HepG2 (cell line): ENCODE measurements at regions not wholly inside any gene's neighbourhood (a gene's known extent, or its start where the extent isn't known, plus 50 kb on each side); places are given as distances from the start of the nearest gene placed in this dataset.

ENCODE experiments used
- GATAD2A ChIP-seq: IDR thresholded peaks from 2 replicates; pipeline ENCODE4 v1.6.1; 2016
- MIER2 ChIP-seq: IDR thresholded peaks from 2 replicates; pipeline ENCODE4 v1.6.1; 2016; ENCODE audit warnings: missing biosample characterization, missing genetic modification reagents
- TF ChIP-seq, protein P1 (sequence below): sonication (generic); formaldehyde crosslinking; IDR thresholded peaks from 2 replicates; pipeline ENCODE4 v1.4.0; 2020; ENCODE audit warnings: missing genetic modification reagents
- TF ChIP-seq, protein P2 (sequence below): sonication (generic); formaldehyde crosslinking; IDR thresholded peaks from 2 replicates; pipeline ENCODE4 v1.5.1; 2020; ENCODE audit warnings: mild to moderate bottlenecking, missing genetic modification reagents
- TF ChIP-seq, protein P3 (sequence below): IDR thresholded peaks from 2 replicates; pipeline ENCODE4 v1.4.0; 2020; ENCODE audit warnings: mild to moderate bottlenecking, missing genetic modification reagents

DNA sequence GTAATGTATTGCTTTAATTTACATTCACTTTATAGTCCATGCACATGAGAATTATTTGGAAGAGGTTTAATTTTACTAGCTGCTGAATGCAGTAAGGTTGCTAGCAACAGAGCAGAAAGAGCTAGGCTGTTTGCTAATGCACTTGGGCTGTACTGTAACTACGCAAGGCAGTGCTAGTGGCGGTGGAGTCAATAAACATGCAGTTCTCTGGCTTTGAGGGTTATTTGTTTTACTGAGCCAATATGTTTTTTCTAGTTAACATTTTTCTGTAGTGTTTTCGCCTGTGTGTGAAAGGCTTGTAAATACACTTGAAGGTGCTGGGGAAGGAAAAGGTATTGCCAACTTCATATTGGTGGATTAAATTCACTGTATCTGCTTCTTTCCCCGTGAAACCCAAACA is 112.8 kb downstream of the BTBD3 start:
- TF ChIP-seq, protein P1, sequence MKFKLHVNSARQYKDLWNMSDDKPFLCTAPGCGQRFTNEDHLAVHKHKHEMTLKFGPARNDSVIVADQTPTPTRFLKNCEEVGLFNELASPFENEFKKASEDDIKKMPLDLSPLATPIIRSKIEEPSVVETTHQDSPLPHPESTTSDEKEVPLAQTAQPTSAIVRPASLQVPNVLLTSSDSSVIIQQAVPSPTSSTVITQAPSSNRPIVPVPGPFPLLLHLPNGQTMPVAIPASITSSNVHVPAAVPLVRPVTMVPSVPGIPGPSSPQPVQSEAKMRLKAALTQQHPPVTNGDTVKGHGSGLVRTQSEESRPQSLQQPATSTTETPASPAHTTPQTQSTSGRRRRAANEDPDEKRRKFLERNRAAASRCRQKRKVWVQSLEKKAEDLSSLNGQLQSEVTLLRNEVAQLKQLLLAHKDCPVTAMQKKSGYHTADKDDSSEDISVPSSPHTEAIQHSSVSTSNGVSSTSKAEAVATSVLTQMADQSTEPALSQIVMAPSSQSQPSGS (CRISPR knock-in tag) = no peak
- no peak for TF ChIP-seq MIER2
- no peak for TF ChIP-seq GATAD2A
- TF ChIP-seq, protein P2, sequence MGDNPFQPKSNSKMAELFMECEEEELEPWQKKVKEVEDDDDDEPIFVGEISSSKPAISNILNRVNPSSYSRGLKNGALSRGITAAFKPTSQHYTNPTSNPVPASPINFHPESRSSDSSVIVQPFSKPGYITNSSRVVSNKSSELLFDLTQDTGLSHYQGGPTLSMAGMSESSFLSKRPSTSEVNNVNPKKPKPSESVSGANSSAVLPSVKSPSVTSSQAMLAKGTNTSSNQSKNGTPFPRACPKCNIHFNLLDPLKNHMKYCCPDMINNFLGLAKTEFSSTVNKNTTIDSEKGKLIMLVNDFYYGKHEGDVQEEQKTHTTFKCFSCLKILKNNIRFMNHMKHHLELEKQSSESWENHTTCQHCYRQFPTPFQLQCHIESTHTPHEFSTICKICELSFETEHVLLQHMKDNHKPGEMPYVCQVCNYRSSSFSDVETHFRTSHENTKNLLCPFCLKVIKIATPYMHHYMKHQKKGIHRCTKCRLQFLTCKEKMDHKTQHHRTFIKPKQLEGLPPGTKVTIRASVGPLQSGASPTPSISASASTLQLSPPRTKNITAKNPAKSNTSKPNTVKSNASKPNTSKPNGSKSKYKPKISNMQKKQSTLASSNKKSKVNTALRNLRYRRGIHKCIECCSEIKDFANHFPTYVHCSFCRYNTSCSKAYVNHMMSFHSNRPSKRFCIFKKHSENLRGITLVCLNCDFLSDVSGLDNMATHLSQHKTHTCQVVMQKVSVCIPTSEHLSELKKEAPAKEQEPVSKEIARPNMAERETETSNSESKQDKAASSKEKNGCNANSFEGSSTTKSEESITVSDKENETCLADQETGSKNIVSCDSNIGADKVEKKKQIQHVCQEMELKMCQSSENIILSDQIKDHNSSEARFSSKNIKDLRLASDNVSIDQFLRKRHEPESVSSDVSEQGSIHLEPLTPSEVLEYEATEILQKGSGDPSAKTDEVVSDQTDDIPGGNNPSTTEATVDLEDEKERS = no peak
- TF ChIP-seq, protein P3, sequence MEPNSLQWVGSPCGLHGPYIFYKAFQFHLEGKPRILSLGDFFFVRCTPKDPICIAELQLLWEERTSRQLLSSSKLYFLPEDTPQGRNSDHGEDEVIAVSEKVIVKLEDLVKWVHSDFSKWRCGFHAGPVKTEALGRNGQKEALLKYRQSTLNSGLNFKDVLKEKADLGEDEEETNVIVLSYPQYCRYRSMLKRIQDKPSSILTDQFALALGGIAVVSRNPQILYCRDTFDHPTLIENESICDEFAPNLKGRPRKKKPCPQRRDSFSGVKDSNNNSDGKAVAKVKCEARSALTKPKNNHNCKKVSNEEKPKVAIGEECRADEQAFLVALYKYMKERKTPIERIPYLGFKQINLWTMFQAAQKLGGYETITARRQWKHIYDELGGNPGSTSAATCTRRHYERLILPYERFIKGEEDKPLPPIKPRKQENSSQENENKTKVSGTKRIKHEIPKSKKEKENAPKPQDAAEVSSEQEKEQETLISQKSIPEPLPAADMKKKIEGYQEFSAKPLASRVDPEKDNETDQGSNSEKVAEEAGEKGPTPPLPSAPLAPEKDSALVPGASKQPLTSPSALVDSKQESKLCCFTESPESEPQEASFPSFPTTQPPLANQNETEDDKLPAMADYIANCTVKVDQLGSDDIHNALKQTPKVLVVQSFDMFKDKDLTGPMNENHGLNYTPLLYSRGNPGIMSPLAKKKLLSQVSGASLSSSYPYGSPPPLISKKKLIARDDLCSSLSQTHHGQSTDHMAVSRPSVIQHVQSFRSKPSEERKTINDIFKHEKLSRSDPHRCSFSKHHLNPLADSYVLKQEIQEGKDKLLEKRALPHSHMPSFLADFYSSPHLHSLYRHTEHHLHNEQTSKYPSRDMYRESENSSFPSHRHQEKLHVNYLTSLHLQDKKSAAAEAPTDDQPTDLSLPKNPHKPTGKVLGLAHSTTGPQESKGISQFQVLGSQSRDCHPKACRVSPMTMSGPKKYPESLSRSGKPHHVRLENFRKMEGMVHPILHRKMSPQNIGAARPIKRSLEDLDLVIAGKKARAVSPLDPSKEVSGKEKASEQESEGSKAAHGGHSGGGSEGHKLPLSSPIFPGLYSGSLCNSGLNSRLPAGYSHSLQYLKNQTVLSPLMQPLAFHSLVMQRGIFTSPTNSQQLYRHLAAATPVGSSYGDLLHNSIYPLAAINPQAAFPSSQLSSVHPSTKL (CRISPR knock-in tag) = no peak
